H54 (cell line): ENCODE measurements at regions not wholly inside any gene's neighbourhood (a gene's known extent, or its start where the extent isn't known, plus 50 kb on each side); places are given as distances from the start of the nearest gene placed in this dataset.

Experiments used
- DNase-seq: peaks from one replicate; pipeline ENCODE4 v3.0.0; 2011; ENCODE audit warnings: low spot score, mixed read lengths; ENCODE audit not compliant: insufficient read length
- FAIRE-seq: peaks from 3 replicates; lab custom pipeline; 2011; peaks lifted over from hg19 to GRCh38; lab: Jason Lieb, UNC
- POLR2A ChIP-seq: IDR thresholded peaks from 2 replicates; pipeline ENCODE4 v1.6.1; 2011; ENCODE audit warnings: low read depth, mild to moderate bottlenecking, low read length

GRCh38 chr5:88322785-88323184 lies 54.1 kb upstream of the TMEM161B start:
- TF ChIP-seq POLR2A = no peak
- FAIRE-seq (no peak), DNase-seq (no peak)
